Smooth muscle cell (in vitro differentiated cells): ENCODE measurements at regions not wholly inside any gene's neighbourhood (a gene's known extent, or its start where the extent isn't known, plus 50 kb on each side); places are given as distances from the start of the nearest gene placed in this dataset.

ENCODE experiments used
- DNase-seq: peaks from one replicate; lab custom pipeline; 2025; ENCODE audit not compliant: unreplicated experiment; lab: John Stamatoyannopoulos, UW
- H2AFZ ChIP-seq: fragments of 200-600 bp; sonication (generic); 2 replicates; pipeline ENCODE4 v1.6.0; 2016; ENCODE audit warnings: antibody characterized with exemption, low read depth, mild to moderate bottlenecking
- H3F3A ChIP-seq: fragments of 200-600 bp; sonication (generic); 2 replicates; pipeline ENCODE4 v1.6.0; 2017; ENCODE audit warnings: antibody characterized with exemption, low read depth
- H3K27ac ChIP-seq: fragments of 200-600 bp; sonication (generic); 2 replicates; pipeline ENCODE4 v1.5.1; 2016; ENCODE audit warnings: low read depth, mild to moderate bottlenecking
- H3K27me3 ChIP-seq: fragments of 200-600 bp; sonication (generic); 2 replicates; pipeline ENCODE4 v1.6.1; 2016; ENCODE audit warnings: low read depth, mild to moderate bottlenecking
- H3K36me3 ChIP-seq: fragments of 200-600 bp; sonication (generic); 2 replicates; pipeline ENCODE4 v1.5.1; 2016; ENCODE audit warnings: low read depth
- H3K4me1 ChIP-seq: fragments of 200-600 bp; sonication (generic); 2 replicates; pipeline ENCODE4 v1.5.1; 2016; ENCODE audit warnings: low read depth
- H3K4me2 ChIP-seq: fragments of 200-600 bp; sonication (generic); 2 replicates; pipeline ENCODE4 v1.6.0; 2016; ENCODE audit warnings: mild to moderate bottlenecking
- H3K4me3 ChIP-seq: fragments of 200-600 bp; sonication (generic); 2 replicates; pipeline ENCODE4 v1.5.1; 2016; ENCODE audit warnings: mild to moderate bottlenecking
- H3K79me2 ChIP-seq: fragments of 200-600 bp; sonication (generic); 2 replicates; pipeline ENCODE4 v1.6.0; 2016; ENCODE audit warnings: low read depth, mild to moderate bottlenecking
- H3K9ac ChIP-seq: fragments of 200-600 bp; sonication (generic); 2 replicates; pipeline ENCODE4 v1.6.0; 2016; ENCODE audit warnings: low read depth
- H3K9me3 ChIP-seq: fragments of 200-600 bp; sonication (generic); replicated peaks from 2 replicates; pipeline ENCODE4 v1.5.1; 2016; ENCODE audit warnings: low read depth
- H4K20me1 ChIP-seq: fragments of 200-600 bp; sonication (generic); 2 replicates; pipeline ENCODE4 v1.6.0; 2016; ENCODE audit warnings: low read depth
- CTCF ChIP-seq: fragments of 200-600 bp; sonication (generic); IDR thresholded peaks from 2 replicates; pipeline ENCODE4 v1.5.1; 2017; ENCODE audit warnings: borderline replicate concordance, mild to moderate bottlenecking, antibody characterized with exemption; ENCODE audit not compliant: insufficient read depth, poor library complexity, severe bottlenecking
- WGBS: methylation state at CpG from one replicate; pipeline ENCODE4 v1.1.7; 2016; ENCODE audit warnings: low lambda C conversion rate; 5-methylcytosine and 5-hydroxymethylcytosine counted together

GRCh38 chr14:54331516-54331915 is 65.3 kb upstream of the CDKN3 start:
- H3K4me2 ChIP-seq: no peak overlapping the region
- H3K36me3 ChIP-seq: no peaks in the 10 kb centered on the region
- no peaks in the 10 kb centered on the region for H3K27me3 ChIP-seq
- no peak overlapping the region for H2AFZ ChIP-seq
- no peak overlapping the region for H3K9ac ChIP-seq
- H3K27ac ChIP-seq: no peak overlapping the region
- H3K9me3 ChIP-seq: no peaks in the 10 kb centered on the region
- no peaks in the 10 kb centered on the region for H4K20me1 ChIP-seq
- H3F3A ChIP-seq: no peaks in the 10 kb centered on the region
- WGBS: 84% methylated on average over 5 of the region's 5 CpGs
- H3K4me3 ChIP-seq: no peak overlapping the region
- H3K79me2 ChIP-seq: no peaks in the 10 kb centered on the region
- DNase-seq: no peak
- H3K4me1 ChIP-seq: peaks cover 7% of the 10 kb centered on the region
- no peak for TF ChIP-seq CTCF

GRCh38 chr14:54332490-54332889 is 64.3 kb upstream of the CDKN3 start:
- H4K20me1 ChIP-seq: no peaks in the 10 kb centered on the region
- no peak overlapping the region for H3K4me3 ChIP-seq
- H3K9ac ChIP-seq: no peak overlapping the region
- no peaks in the 10 kb centered on the region for H3K79me2 ChIP-seq
- peaks cover 12% of the 10 kb centered on the region for H3K4me1 ChIP-seq
- H3K27me3 ChIP-seq: no peaks in the 10 kb centered on the region
- DNase-seq: no peak
- no peak for TF ChIP-seq CTCF
- H3F3A ChIP-seq: no peaks in the 10 kb centered on the region
- WGBS: 83% methylated on average over 6 of the region's 6 CpGs
- no peaks in the 10 kb centered on the region for H3K9me3 ChIP-seq
- H3K4me2 ChIP-seq: no peak overlapping the region
- no peak overlapping the region for H2AFZ ChIP-seq
- no peak overlapping the region for H3K27ac ChIP-seq
- no peaks in the 10 kb centered on the region for H3K36me3 ChIP-seq

- Histone ChIP-seq H3K4me3 (no peak overlapping the region), H3K27ac (no peak overlapping the region)
- WGBS: 73% methylated on average over 4 of the region's 4 CpGs
Measured at GRCh38 chr14:54333511-54333910, 63.3 kb upstream of the CDKN3 start.

More at GRCh38 chr14:54333511-54333910, 63.3 kb upstream of the CDKN3 start:
- Histone ChIP-seq H3K27me3 (no peaks in the 10 kb centered on the region), H3K79me2 (no peaks in the 10 kb centered on the region), H3K4me2 (no peak overlapping the region), H3F3A (no peaks in the 10 kb centered on the region), H3K36me3 (no peaks in the 10 kb centered on the region), H3K4me1 (peaks cover 18% of the 10 kb centered on the region), H3K9ac (no peak overlapping the region), H2AFZ (no peak overlapping the region), H4K20me1 (no peaks in the 10 kb centered on the region), H3K9me3 (no peaks in the 10 kb centered on the region)
- DNase-seq: no peak
- TF ChIP-seq CTCF: no peak
